GM18861 (cell line): ENCODE measurements at regions not wholly inside any gene's neighbourhood (a gene's known extent, or its start where the extent isn't known, plus 50 kb on each side); places are given as distances from the start of the nearest gene placed in this dataset.

ENCODE experiments used
- ATAC-seq: cut with Tn5 transposase; IDR thresholded peaks from one replicate; pipeline ENCODE4 v1.9.1; 2021; ENCODE audit not compliant: unreplicated experiment

DNA sequence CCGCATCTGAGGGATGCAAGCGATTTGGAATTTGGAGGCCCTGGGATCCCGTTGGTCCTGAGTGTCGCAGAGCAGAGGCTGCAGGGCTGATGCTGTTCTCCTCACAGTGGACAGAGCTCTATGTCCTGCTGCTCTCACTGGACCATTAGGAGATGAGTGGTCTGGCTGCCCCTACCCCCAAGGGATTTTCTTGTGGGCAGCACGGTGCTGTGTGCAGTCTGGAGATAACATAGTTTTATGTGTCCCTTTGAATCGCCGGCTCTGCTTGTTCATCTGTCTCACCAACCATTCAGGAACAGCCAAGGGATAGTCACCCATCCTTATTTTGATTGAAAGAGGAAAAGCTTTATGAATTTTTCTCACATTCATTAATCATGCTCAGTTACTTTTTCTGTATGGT lies 49.9 kb downstream of the CHRM3 start:
- no peak for ATAC-seq

- no peak for ATAC-seq
Measured at GRCh38 chr1:239437822-239438221, 51.5 kb downstream of the CHRM3 start.

- ATAC-seq: no peak
Measured at GRCh38 chr1:239438891-239439290, 52.5 kb downstream of the CHRM3 start.

- no peak for ATAC-seq
Measured at GRCh38 chr1:239443361-239443760, 57.0 kb downstream of the CHRM3 start.

DNA sequence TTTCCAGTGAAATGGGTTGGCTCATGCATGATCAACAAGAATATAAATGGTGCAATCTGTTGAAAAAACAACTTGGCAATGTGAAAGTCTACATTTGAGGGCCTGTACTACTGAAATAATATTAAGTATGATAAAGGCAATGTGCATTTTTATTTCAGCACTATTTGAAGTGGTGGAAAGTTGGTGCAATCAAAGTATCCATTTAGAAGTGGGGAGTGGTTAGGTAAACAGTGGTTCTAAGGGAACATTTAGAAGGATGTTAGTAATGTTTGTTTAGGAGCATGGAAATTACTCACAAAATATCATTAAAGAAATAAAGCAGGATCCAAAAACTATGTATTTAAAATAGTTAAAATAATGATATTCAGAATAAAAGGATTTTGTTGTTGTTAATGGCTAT lies 60.2 kb downstream of the CHRM3 start:
- no peak for ATAC-seq

GRCh38 chr1:239448911-239449310 lies 62.5 kb downstream of the CHRM3 start:
- no peak for ATAC-seq

- ATAC-seq: no peak
Measured at GRCh38 chr1:239455743-239456142, 69.4 kb downstream of the CHRM3 start.

DNA sequence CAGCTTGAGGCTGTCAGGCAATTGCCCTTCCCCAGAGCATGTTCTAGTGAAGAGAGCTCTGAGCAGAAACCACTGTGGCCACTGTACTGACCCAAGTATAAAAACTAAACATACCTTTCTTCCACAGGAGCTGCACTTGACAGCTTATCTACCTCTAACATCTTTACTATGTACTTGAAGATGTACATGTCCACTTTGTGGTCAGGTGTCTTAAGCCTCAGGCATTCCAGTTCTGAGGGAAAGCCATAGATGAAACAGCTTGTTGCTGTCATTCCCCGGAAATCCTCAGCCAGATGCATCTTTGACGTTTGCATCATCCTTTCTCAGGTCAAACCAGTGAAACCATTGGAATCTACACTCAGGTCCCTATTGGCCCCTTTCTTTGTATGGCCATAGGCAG lies 70.4 kb downstream of the CHRM3 start:
- no peak for ATAC-seq

DNA sequence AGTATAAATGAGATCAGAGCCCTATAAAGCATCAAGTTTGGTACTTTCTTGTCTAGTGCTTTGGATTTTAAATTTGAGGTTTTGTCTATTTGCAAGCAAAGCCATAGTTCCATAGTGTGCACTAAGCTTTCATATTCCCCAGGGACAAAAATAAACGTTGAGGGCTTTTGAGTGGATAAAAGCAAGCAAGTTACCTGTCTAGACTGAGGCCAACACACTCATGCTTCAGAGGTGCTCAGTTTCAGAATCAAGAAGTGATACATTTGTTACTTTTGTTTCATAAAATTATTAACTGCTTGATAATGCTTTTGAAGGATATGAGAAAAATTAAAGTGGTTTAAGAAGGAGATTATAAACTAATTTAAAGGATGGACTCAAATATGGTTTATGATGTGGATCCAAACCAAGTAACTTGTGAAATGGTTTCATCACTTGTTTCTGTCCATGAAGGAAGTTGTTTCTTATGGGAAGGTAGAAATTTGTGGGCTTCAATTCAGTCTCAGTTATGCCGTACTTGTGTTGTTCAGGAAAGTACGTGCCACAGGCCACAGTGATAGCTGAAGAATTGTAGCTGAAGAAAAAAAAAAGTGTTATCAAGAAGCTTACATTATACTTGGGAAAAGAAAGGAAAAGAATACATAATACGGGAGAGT lies 71.2 kb downstream of the CHRM3 start:
- peak; percentile 49 for ATAC-seq

DNA sequence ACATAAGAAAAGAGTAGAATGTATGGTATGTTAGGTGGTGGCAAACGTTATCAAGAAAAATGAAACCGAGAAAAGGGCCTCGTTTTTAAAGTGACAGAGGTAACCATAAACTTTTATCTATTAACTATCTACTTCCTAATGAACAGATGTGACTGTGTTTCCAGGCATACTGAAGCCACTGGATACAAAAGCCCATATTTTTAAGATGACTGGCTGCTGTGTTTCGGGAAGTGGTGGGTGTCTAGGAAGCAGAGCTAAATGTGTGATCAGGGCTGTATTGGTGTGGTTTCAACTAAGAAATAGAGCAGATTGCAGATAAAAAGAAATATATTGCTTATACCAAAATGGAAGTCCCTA lies 71.8 kb downstream of the CHRM3 start:
- ATAC-seq: peak; percentile 51

DNA sequence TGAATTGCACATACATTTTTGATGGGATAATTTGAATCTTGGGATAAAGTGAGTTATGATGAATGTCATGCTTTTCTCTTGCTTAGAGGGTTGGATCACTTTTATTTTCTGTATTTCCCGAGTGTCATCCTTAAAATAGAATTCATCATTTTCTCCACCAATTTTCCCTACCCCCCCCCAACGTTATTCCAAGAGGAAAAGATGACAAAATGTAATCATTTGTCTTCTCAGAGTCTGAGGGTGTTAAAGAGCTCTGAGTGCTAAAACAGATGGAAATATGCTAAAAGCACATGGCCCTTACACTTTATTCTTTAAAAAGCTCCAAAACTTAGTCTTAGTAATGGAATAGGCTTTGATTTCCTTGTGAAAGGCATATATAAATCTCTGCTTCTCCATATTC lies 81.4 kb downstream of the CHRM3 start:
- no peak for ATAC-seq

DNA sequence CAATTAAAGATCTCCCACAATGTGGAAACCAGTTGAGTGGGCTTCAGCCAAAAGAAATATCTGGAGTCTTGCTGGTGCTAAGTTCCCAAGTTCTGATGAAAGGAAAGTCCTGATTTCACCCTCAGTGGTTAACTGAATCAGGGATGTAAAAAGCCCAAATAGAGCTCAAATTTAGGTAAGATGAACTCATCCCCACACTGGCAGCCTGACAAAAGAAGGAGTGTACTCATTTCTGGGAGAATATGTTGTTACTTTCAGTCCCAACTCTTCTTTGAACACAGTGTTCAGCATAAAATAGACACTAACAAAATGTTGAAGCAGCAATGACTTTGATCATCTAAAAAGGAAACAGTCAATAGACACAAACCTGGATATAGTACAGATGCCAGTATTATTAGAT lies 91.7 kb downstream of the CHRM3 start:
- ATAC-seq: no peak

- ATAC-seq: no peak
Measured at GRCh38 chr1:239483391-239483790, 97.0 kb downstream of the CHRM3 start.

DNA sequence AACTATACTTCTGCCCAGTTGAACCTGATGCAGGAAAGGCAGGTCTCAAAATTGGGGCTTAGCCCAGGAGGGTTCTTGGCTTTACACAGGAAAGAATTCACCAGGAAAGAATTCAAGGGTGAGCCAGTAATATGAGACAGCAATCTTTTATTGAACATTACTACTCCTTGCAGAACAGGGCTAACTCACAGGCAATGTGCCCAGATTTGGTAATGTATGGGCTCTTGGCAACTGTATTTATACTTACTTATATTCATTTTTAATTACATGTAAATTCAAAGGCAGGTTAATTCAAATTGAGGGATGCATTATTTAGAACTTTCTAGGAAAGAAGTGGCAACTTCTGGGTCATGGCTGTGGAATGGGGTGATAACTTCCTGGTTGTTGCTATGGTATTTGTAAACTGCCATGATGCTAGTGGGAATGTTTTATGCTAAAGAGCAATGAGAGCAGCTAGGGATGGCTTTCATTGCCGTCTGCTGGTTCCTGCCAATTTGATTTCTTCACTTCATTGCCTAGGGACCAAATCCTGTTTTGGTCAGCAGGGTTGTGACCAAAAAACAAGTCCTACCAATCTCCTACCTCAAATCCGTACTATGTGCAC lies 107.5 kb downstream of the CHRM3 start:
- no peak for ATAC-seq

DNA sequence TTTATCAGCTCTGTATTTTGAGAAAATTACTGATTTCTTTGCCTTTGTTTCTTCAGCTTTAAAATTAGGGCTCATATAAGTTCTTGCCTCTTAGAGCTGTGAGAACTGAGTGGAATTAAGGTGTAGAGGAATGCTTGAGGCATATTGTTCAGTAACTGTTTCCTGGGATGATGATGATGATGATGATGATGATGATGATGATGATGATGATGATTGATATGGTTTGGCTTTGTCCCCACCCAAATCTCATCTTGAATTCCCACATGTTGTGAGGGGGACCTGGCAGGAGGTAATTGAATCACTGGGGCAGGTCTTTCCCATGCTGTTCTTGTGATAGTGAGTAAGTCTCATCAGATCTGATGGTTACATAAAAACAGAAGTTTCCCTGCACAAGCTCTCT lies 118.7 kb downstream of the CHRM3 start:
- ATAC-seq: no peak

- no peak for ATAC-seq
Measured at GRCh38 chr1:239507826-239508225, 121.5 kb downstream of the CHRM3 start.

DNA sequence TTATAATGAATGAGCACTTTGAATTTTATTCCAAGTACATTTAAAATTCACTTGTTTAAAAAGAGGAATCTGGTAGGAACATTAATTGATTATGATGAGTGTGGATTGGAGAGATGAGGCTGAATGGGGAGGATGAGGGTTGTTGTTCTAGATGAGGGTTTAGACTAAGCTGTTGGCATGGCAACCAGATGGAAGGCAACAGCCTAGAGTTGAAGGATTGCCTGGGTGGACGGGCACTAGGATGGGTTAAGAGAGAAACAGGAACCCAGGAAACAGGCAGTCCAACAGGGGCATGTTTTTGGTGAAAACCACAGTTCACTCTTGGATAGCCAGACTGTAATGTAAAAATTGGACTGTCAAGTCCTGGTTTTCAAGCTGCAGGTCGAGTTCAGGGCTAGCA lies 125.5 kb downstream of the CHRM3 start:
- ATAC-seq: no peak

DNA sequence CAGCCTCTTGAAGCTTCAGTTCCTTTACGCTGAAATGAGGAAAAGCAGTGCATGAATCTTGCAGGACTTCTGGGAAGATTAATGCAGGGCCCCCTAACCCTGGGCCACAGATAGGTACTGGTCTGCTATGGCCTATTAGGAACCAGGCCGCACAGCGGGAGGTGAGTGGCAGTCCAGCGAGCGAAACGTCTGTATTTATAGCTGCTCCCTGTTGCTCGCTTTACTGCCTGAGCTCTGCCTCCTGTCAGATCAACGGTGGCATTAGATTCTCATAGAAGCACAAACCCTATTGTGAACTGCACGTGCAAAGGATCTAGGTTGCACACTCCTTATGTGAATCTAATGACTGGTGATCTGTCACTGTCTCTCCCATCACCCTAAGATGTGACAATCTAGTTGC lies 130.2 kb downstream of the CHRM3 start:
- no peak for ATAC-seq

GRCh38 chr1:239526391-239526790 lies 140.0 kb downstream of the CHRM3 start:
- ATAC-seq: no peak

DNA sequence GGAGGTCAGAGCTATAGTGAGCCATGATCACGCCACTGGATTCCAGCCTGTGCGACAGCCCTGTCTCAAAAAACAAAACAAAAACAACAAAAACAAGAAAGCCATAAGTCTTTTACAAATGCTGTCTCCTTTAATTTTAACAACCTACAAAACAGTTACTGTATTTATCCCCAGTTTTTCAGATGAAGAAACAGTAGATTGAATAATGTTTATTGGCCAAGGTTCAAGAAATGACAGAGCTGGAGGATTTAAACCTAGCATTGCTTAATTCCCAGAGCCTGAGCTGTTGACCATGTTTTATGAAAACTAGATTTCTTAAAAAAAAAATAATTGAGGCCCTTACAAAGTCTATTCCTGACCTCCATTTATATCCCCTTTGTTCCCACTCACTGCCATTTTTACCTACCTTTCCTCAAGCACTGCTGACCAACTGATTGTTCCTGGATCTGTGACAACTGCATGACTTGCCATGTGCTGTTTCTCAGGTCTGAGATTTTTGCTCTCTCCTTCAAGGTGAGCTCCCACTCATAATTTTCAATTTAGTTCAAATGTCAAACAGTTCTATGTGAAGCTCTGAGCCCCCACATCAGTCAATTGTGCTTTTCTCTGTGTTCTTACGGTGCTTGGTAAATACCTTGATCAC lies 140.8 kb downstream of the CHRM3 start:
- ATAC-seq: no peak

DNA sequence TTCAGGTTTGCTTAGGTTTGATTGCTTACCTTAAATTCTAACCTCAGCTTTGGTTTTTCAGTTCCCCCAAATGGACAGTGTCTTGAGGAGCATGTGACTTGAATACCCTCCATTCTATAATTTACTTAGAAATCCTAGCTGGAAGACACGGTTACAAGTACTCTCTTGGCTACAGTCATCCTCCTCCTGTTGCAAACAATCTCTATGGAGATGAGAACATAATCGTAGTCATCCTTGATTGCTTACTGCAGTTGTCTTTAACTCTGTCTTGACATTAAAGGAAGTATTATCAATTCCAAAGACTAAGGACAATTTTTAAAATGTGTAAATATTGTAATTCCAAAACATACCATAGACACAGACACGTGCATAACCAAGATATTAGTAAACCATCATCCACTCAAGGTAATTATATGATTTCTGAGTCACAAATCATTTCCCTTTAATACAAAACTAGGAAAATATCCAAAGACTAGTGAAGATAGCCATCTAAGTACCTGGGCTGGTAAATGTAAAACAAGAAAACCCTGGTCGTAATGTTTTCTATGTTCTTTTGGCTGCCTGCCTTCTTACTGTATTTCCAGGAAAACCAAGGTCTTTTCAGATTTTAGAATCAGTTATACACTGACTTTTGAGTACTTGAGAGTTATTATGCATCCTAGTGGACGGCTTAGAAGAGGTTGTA lies 149.9 kb downstream of the CHRM3 start:
- no peak for ATAC-seq

- no peak for ATAC-seq
Measured at GRCh38 chr1:239537795-239538194, 151.4 kb downstream of the CHRM3 start.
